H1 (cell line): ENCODE measurements at regions not wholly inside any gene's neighbourhood (a gene's known extent, or its start where the extent isn't known, plus 50 kb on each side); places are given as distances from the start of the nearest gene placed in this dataset.

Experiments
- CTCF ChIA-PET: fragments of 300-600 bp; sonication (Branson Sonifier 250); formaldehyde crosslinking; loops from one replicate; lab custom pipeline; 2021; ENCODE audit not compliant: partially characterized antibody; lab: Charles Lee
- POLR2A ChIA-PET: fragments of 300-600 bp; sonication (Branson Sonifier 250); formaldehyde crosslinking; loops from one replicate; lab custom pipeline; 2021; ENCODE audit warnings: inconsistent platforms; ENCODE audit not compliant: partially characterized antibody; lab: Charles Lee
- DNase-seq, 2 experiments: peaks; one replicate each; pipeline versions ENCODE4 v3.0.0 to v3.0.0-alpha.2; 2010 to 2022; ENCODE audit warnings: low spot score in 2 of 2, low read depth in 1 of 2, mixed read lengths in 1 of 2
- FAIRE-seq: peaks from 2 replicates; lab custom pipeline; 2011; peaks lifted over from hg19 to GRCh38; lab: Jason Lieb, UNC
- H2AFZ ChIP-seq: 2 replicates; pipeline ENCODE4 v1.8.1; 2012; ENCODE audit warnings: low read length, inconsistent platforms
- H2AK5ac ChIP-seq: 2 replicates; pipeline ENCODE4 v1.6.1; 2013; ENCODE audit warnings: low read depth, low read length
- H2BK120ac ChIP-seq: replicated peaks from 2 replicates; pipeline ENCODE3; 2013; ENCODE audit warnings: low read depth, low read length, inconsistent platforms
- H2BK12ac ChIP-seq: 2 replicates; pipeline ENCODE4 v1.6.1; 2013; ENCODE audit warnings: low read depth, low read length
- H2BK15ac ChIP-seq: 2 replicates; pipeline ENCODE4 v1.6.1; 2013; ENCODE audit warnings: low read length
- H2BK20ac ChIP-seq: 2 replicates; pipeline ENCODE4 v1.6.1; 2013; ENCODE audit warnings: low read length
- H2BK5ac ChIP-seq: 2 replicates; pipeline ENCODE4 v1.6.1; 2013; ENCODE audit warnings: low read depth, low read length
- H3K14ac ChIP-seq: 2 replicates; pipeline ENCODE4 v1.6.1; 2013; ENCODE audit warnings: inconsistent platforms; ENCODE audit not compliant: insufficient read length
- H3K18ac ChIP-seq: 2 replicates; pipeline ENCODE4 v1.6.1; 2013; ENCODE audit warnings: low read length; ENCODE audit errors: extremely low read depth
- H3K23ac ChIP-seq: 2 replicates; pipeline ENCODE4 v1.6.1; 2013; ENCODE audit warnings: inconsistent platforms; ENCODE audit not compliant: insufficient read length
- H3K23me2 ChIP-seq: 2 replicates; pipeline ENCODE4 v1.6.1; 2013; ENCODE audit warnings: low read depth, low read length
- H3K27ac ChIP-seq: 2 replicates; pipeline ENCODE4 v1.6.1; 2011; ENCODE audit warnings: low read depth, low read length, inconsistent platforms
- H3K27me3 ChIP-seq, 4 experiments: replicated peaks in 1 of 4; 1 replicate in 1 of 4; 2 replicates in 3 of 4; pipeline versions ENCODE4 v1.6.1 to v1.8.1; 2011 to 2013; ENCODE audit warnings: low read length in 3 of 4, mild to moderate bottlenecking in 3 of 4, inconsistent platforms in 2 of 4, mixed read lengths in 2 of 4, moderate library complexity in 1 of 4; ENCODE audit not compliant: control insufficient read depth in 3 of 4, insufficient read depth in 3 of 4; ENCODE audit errors: extremely low read depth in 1 of 4
- H3K36me3 ChIP-seq, 4 experiments: 2 replicates each; pipeline versions ENCODE4 v1.6.1 to v1.8.1; 2011 to 2013; ENCODE audit warnings: mild to moderate bottlenecking in 4 of 4, low read length in 3 of 4, moderate library complexity in 2 of 4, control low read depth in 1 of 4, inconsistent platforms in 1 of 4; ENCODE audit not compliant: insufficient read depth in 4 of 4, control insufficient read depth in 2 of 4
- H3K4ac ChIP-seq: replicated peaks from 2 replicates; pipeline ENCODE3; 2013; ENCODE audit warnings: low read length, low read depth, mixed read lengths, inconsistent platforms; ENCODE audit not compliant: insufficient read length
- H3K4me1 ChIP-seq, 4 experiments: replicated peaks in 1 of 4; 1 replicate in 1 of 4; 2 replicates in 3 of 4; pipeline versions ENCODE4 v1.6.1 to v1.8.1; 2011 to 2013; ENCODE audit warnings: low read length in 3 of 4, inconsistent platforms in 2 of 4, mixed read lengths in 1 of 4; ENCODE audit not compliant: insufficient read depth in 4 of 4, control insufficient read depth in 3 of 4
- H3K4me2 ChIP-seq, 2 experiments: 2 replicates each; pipeline versions ENCODE4 v1.6.1 to v1.8.1; 2011 to 2013; ENCODE audit warnings: low read depth in 2 of 2, low read length in 2 of 2, control low read depth in 1 of 2, inconsistent platforms in 1 of 2, mild to moderate bottlenecking in 1 of 2; ENCODE audit not compliant: insufficient read depth in 1 of 2
- H3K4me3 ChIP-seq, 4 experiments: fragments of 200-600, 300-600 bp in 1 of 4; sonication (generic), shearing (Covaris generic), sonication (Bioruptor Twin) in 1 of 4; 2 replicates each; pipeline versions ENCODE4 v1.5.1 to v1.8.1; 2011 to 2016; ENCODE audit warnings: low read length in 4 of 4, low read depth in 3 of 4, control low read depth in 2 of 4, inconsistent platforms in 2 of 4, mild to moderate bottlenecking in 2 of 4, mixed read lengths in 1 of 4, moderate library complexity in 1 of 4; ENCODE audit not compliant: insufficient read depth in 2 of 4; ENCODE audit errors: extremely low read depth in 1 of 4
- H3K56ac ChIP-seq: replicated peaks from 2 replicates; pipeline ENCODE3; 2013; ENCODE audit warnings: low read depth, mild to moderate bottlenecking, mixed read lengths, low read length, inconsistent platforms; ENCODE audit not compliant: insufficient read length
- H3K79me1 ChIP-seq: 2 replicates; pipeline ENCODE4 v1.6.1; 2013; ENCODE audit warnings: low read depth, low read length, control low read depth
- H3K79me2 ChIP-seq, 2 experiments: 2 replicates each; pipeline versions ENCODE4 v1.6.1 to v1.8.1; 2012 to 2013; ENCODE audit warnings: low read length in 2 of 2, mild to moderate bottlenecking in 2 of 2, inconsistent platforms in 1 of 2; ENCODE audit not compliant: insufficient read depth in 2 of 2, control insufficient read depth in 1 of 2
- H3K9ac ChIP-seq, 4 experiments: replicated peaks in 1 of 4; 1 replicate in 1 of 4; 2 replicates in 3 of 4; pipeline versions ENCODE4 v1.6.1 to v1.8.1; 2011 to 2013; ENCODE audit warnings: low read depth in 3 of 4, low read length in 3 of 4, control low read depth in 2 of 4, mild to moderate bottlenecking in 2 of 4, moderate library complexity in 2 of 4, inconsistent platforms in 1 of 4; ENCODE audit errors: extremely low read depth in 1 of 4
- H3K9me3 ChIP-seq, 2 experiments: 2 replicates each; pipeline versions ENCODE4 v1.6.1 to v1.8.1; 2012 to 2013; ENCODE audit warnings: mild to moderate bottlenecking in 2 of 2, moderate library complexity in 2 of 2, control low read depth in 1 of 2, inconsistent platforms in 1 of 2, low read depth in 1 of 2, low read length in 1 of 2, mixed read lengths in 1 of 2; ENCODE audit not compliant: insufficient read depth in 2 of 2
- H4K20me1 ChIP-seq, 2 experiments: replicated peaks in 1 of 2; 2 replicates each; pipeline versions ENCODE3 to v1.8.1; 2011 to 2013; ENCODE audit warnings: inconsistent platforms in 2 of 2, low read length in 2 of 2, mild to moderate bottlenecking in 1 of 2; ENCODE audit not compliant: insufficient read depth in 2 of 2, control insufficient read depth in 1 of 2
- H4K5ac ChIP-seq: 2 replicates; pipeline ENCODE4 v1.6.1; 2013; ENCODE audit warnings: low read length, low read depth, mixed read lengths, inconsistent platforms; ENCODE audit not compliant: insufficient read length
- H4K8ac ChIP-seq: 2 replicates; pipeline ENCODE4 v1.8.0; 2013; ENCODE audit warnings: mild to moderate bottlenecking, moderate library complexity, low read length, inconsistent platforms; ENCODE audit not compliant: insufficient read depth; ENCODE audit errors: extremely low read depth
- H4K91ac ChIP-seq: replicated peaks from 2 replicates; pipeline ENCODE3; 2013; ENCODE audit warnings: low read length, mixed read lengths, inconsistent platforms; ENCODE audit not compliant: insufficient read length
- CTCF ChIP-seq, 3 experiments: IDR thresholded peaks; 1 replicate in 2 of 3; 2 replicates in 1 of 3; pipeline versions ENCODE4 v1.5.1 to v1.6.1; 2011; ENCODE audit warnings: low read length in 3 of 3, mild to moderate bottlenecking in 3 of 3, inconsistent platforms in 2 of 3, low read depth in 1 of 3, moderate library complexity in 1 of 3; ENCODE audit not compliant: insufficient read depth in 1 of 3; ENCODE audit errors: control extremely low read depth in 1 of 3
- POU5F1 ChIP-seq: IDR thresholded peaks from 2 replicates; pipeline ENCODE4 v1.6.1; 2011; ENCODE audit warnings: low read depth, mild to moderate bottlenecking, low read length, moderate library complexity
- WGBS, 2 experiments: shearing (Covaris generic) in 1 of 2; methylation state at CpG; one replicate each; pipeline versions ENCODE4 v1.1.6 to v1.1.7; 2013 to 2015; ENCODE audit warnings: low lambda C conversion rate in 2 of 2, mixed read lengths in 2 of 2, inconsistent platforms in 1 of 2, low coverage in 1 of 2, missing lambda C conversion rate in 1 of 2; ENCODE audit not compliant: insufficient replicate concordance in 2 of 2, insufficient coverage in 1 of 2, insufficient read length in 1 of 2; ENCODE audit errors: extremely low coverage in 1 of 2, missing lambda C conversion rate in 1 of 2; 5-methylcytosine and 5-hydroxymethylcytosine counted together

- no peaks in the 10 kb centered on the region for H3K27me3 ChIP-seq
- no peaks in the 10 kb centered on the region for H3K79me2 ChIP-seq
- POLR2A ChIA-PET = no interaction called here
- no peak overlapping the region for H2BK12ac ChIP-seq
- CTCF ChIA-PET = interaction anchor here (0.5 kb wide), 1 partner anchor 211 kb away, joined by 3 read pairs; no protein-coding TSS in a partner anchor
- H2BK120ac ChIP-seq = no peak overlapping the region
- no peak overlapping the region for H2BK15ac ChIP-seq
- H3K9me3 ChIP-seq = no peaks in the 10 kb centered on the region
- no peak overlapping the region for H2BK5ac ChIP-seq
- no peak overlapping the region for H3K4me2 ChIP-seq
- H4K5ac ChIP-seq = no peak overlapping the region
- H3K56ac ChIP-seq = no peak overlapping the region
- no peak overlapping the region for H3K14ac ChIP-seq
- H4K8ac ChIP-seq = no peak overlapping the region
- DNase-seq (no peak), FAIRE-seq (no peak)
- H3K36me3 ChIP-seq = no peaks in the 10 kb centered on the region
- no peaks in the 10 kb centered on the region for H3K79me1 ChIP-seq
- H3K23ac ChIP-seq = no peak overlapping the region
- H3K4me3 ChIP-seq = no peak overlapping the region
- no peaks in the 10 kb centered on the region for H4K20me1 ChIP-seq
- H2AFZ ChIP-seq = no peak overlapping the region; the same call in 1 of the 2 replicates
- TF ChIP-seq CTCF (IDR thresholded peaks at IDR 0.05; ENCODE audit: control extremely low read depth in 1 of 3, insufficient read depth in 1 of 3, low read depth in 1 of 3, low read length in 3 of 3) (peak; percentile 2 to 9 (median 5); a peak in 2 of 4 replicates), POU5F1 (no peak)
- no peak overlapping the region for H2BK20ac ChIP-seq
- 96% methylated on average over 13 of the region's 13 CpGs; no CpG with 5 or more reads in 1 of the 2 experiments for WGBS, 2 experiments
- no peaks in the 10 kb centered on the region for H3K4me1 ChIP-seq
- no peak overlapping the region for H3K4ac ChIP-seq
- H2AK5ac ChIP-seq = no peak overlapping the region
- no peak overlapping the region for H3K18ac ChIP-seq
- H3K9ac ChIP-seq = no peak overlapping the region
- no peaks in the 10 kb centered on the region for H3K23me2 ChIP-seq
- H4K91ac ChIP-seq = no peak overlapping the region
- no peak overlapping the region for H3K27ac ChIP-seq
Observed at GRCh38 chr5:127143722-127144121, 70.4 kb upstream of the C5orf63 start.
